Progenitor cell of endocrine pancreas (in vitro differentiated cells): ENCODE measurements at regions not wholly inside any gene's neighbourhood (a gene's known extent, or its start where the extent isn't known, plus 50 kb on each side); places are given as distances from the start of the nearest gene placed in this dataset.

Source experiments
- DNase-seq: peaks from one replicate; pipeline ENCODE4 v3.0.0; 2021; ENCODE audit warnings: low spot score; ENCODE audit not compliant: unreplicated experiment
- H3K27ac Mint-ChIP-seq: 2 replicates; pipeline ENCODE4 v1.8.0; 2021; ENCODE audit warnings: mild to moderate bottlenecking, moderate library complexity, mixed read lengths
- H3K27me3 Mint-ChIP-seq: 2 replicates; pipeline ENCODE4 v1.8.0; 2021; ENCODE audit warnings: mixed read lengths
- H3K36me3 Mint-ChIP-seq: 2 replicates; pipeline ENCODE4 v1.8.0; 2022; ENCODE audit warnings: mixed read lengths; ENCODE audit not compliant: insufficient read depth
- H3K4me1 Mint-ChIP-seq: 2 replicates; pipeline ENCODE4 v1.8.0; 2021; ENCODE audit warnings: low read depth, mixed read lengths
- H3K4me3 Mint-ChIP-seq: 2 replicates; pipeline ENCODE4 v1.8.0; 2021; ENCODE audit warnings: low read depth, mild to moderate bottlenecking, moderate library complexity, mixed read lengths
- H3K9me3 Mint-ChIP-seq: 2 replicates; pipeline ENCODE4 v1.8.0; 2021; ENCODE audit warnings: low read depth, mixed read lengths
- CTCF ChIP-seq: fragments of 200-600 bp; sonication (generic); IDR thresholded peaks from one replicate; pipeline ENCODE4 v1.5.0; 2021; ENCODE audit warnings: antibody characterized with exemption, mild to moderate bottlenecking; ENCODE audit not compliant: unreplicated experiment

GRCh38 chr3:177836671-177837070 is 639.4 kb upstream of the TBL1XR1 start:
- peaks cover 48% of the 10 kb centered on the region for H3K4me1 Mint-ChIP-seq
- no peaks in the 10 kb centered on the region for H3K36me3 Mint-ChIP-seq
- H3K4me3 Mint-ChIP-seq = no peak overlapping the region
- DNase-seq = no peak
- H3K27ac Mint-ChIP-seq = no peak overlapping the region
- peaks cover 7% of the 10 kb centered on the region for H3K27me3 Mint-ChIP-seq
- no peak for TF ChIP-seq CTCF
- no peaks in the 10 kb centered on the region for H3K9me3 Mint-ChIP-seq

GRCh38 chr3:177837951-177838655 is 640.8 kb upstream of the TBL1XR1 start:
- Mint-ChIP-seq H3K36me3 (no peaks in the 10 kb centered on the region), H3K9me3 (no peaks in the 10 kb centered on the region), H3K4me3 (no peak overlapping the region), H3K27ac (no peak overlapping the region), H3K4me1 (peaks cover 42% of the 10 kb centered on the region), H3K27me3 (peaks cover 7% of the 10 kb centered on the region)
- DNase-seq = no peak
- TF ChIP-seq CTCF = no peak

- no peaks in the 10 kb centered on the region for H3K36me3 Mint-ChIP-seq
- no peak overlapping the region for H3K4me3 Mint-ChIP-seq
- H3K27ac Mint-ChIP-seq = no peak overlapping the region
- no peaks in the 10 kb centered on the region for H3K9me3 Mint-ChIP-seq
- no peak for DNase-seq
- H3K4me1 Mint-ChIP-seq = peaks cover 34% of the 10 kb centered on the region
- H3K27me3 Mint-ChIP-seq = peaks cover 7% of the 10 kb centered on the region
- TF ChIP-seq CTCF = no peak
These were observed 641.6 kb upstream of the TBL1XR1 start for GRCh38 chr3:177838766-177839350.

GRCh38 chr3:177842302-177842701 is 645.0 kb upstream of the TBL1XR1 start:
- peaks cover 11% of the 10 kb centered on the region for H3K4me1 Mint-ChIP-seq
- no peaks in the 10 kb centered on the region for H3K9me3 Mint-ChIP-seq
- DNase-seq = no peak
- H3K27me3 Mint-ChIP-seq = peaks cover 7% of the 10 kb centered on the region
- H3K36me3 Mint-ChIP-seq = no peaks in the 10 kb centered on the region
- TF ChIP-seq CTCF = no peak
- no peak overlapping the region for H3K4me3 Mint-ChIP-seq
- no peak overlapping the region for H3K27ac Mint-ChIP-seq

GRCh38 chr3:177842743-177843734 is 645.8 kb upstream of the TBL1XR1 start:
- peaks cover 4% of the 10 kb centered on the region for H3K4me1 Mint-ChIP-seq
- DNase-seq = no peak
- H3K4me3 Mint-ChIP-seq = no peak overlapping the region

More at GRCh38 chr3:177842743-177843734, 645.8 kb upstream of the TBL1XR1 start:
- no peaks in the 10 kb centered on the region for H3K9me3 Mint-ChIP-seq
- no peaks in the 10 kb centered on the region for H3K36me3 Mint-ChIP-seq
- no peak for TF ChIP-seq CTCF
- H3K27ac Mint-ChIP-seq = no peak overlapping the region
- H3K27me3 Mint-ChIP-seq = peaks cover 7% of the 10 kb centered on the region
